Liver (tissue), 8 donors: ENCODE measurements at regions not wholly inside any gene's neighbourhood (a gene's known extent, or its start where the extent isn't known, plus 50 kb on each side); places are given as distances from the start of the nearest gene placed in this dataset.

Source experiments
- DNase-seq: peaks from one replicate; pipeline ENCODE4 v3.0.0-alpha.2; 2017; ENCODE audit warnings: low spot score
- H3K27ac ChIP-seq, 2 donors: one replicate each; pipeline ENCODE4 v1.7.0; 2013; ENCODE audit warnings: inconsistent platforms in 2 of 2, low read length in 2 of 2, control low read depth in 1 of 2, low read depth in 1 of 2, mild to moderate bottlenecking in 1 of 2
- H3K27me3 ChIP-seq, 4 donors: one replicate each; pipeline versions ENCODE4 v1.6.1 to v1.7.0; 2013; ENCODE audit warnings: low read length in 3 of 4, inconsistent platforms in 1 of 4, mild to moderate bottlenecking in 1 of 4, moderate library complexity in 1 of 4; ENCODE audit not compliant: control insufficient read depth in 4 of 4, insufficient read depth in 4 of 4
- H3K36me3 ChIP-seq, 4 donors: one replicate each; pipeline versions ENCODE4 v1.6.1 to v1.7.0; 2013; ENCODE audit warnings: low read length in 3 of 4, mild to moderate bottlenecking in 3 of 4, low read depth in 1 of 4, moderate library complexity in 1 of 4; ENCODE audit not compliant: control insufficient read depth in 4 of 4, insufficient read depth in 3 of 4
- H3K4me1 ChIP-seq, 4 donors: one replicate each; pipeline versions ENCODE4 v1.6.1 to v1.7.0; 2013; ENCODE audit warnings: low read length in 3 of 4, mild to moderate bottlenecking in 3 of 4, moderate library complexity in 1 of 4; ENCODE audit not compliant: control insufficient read depth in 4 of 4, insufficient read depth in 4 of 4
- H3K4me3 ChIP-seq, 3 donors: one replicate each; pipeline versions ENCODE4 v1.6.1 to v1.7.0; 2013; ENCODE audit warnings: low read length in 3 of 3, control low read depth in 1 of 3, low read depth in 1 of 3, mild to moderate bottlenecking in 1 of 3
- H3K9ac ChIP-seq, 2 donors: one replicate each; pipeline ENCODE4 v1.7.0; 2013; ENCODE audit warnings: low read length in 2 of 2, mild to moderate bottlenecking in 2 of 2, moderate library complexity in 2 of 2, control low read depth in 1 of 2, low read depth in 1 of 2
- H3K9me3 ChIP-seq, 4 donors: one replicate each; pipeline versions ENCODE4 v1.6.1 to v1.7.0; 2013; ENCODE audit warnings: low read length in 3 of 4; ENCODE audit not compliant: control insufficient read depth in 4 of 4
- ATF3 ChIP-seq: IDR thresholded peaks from 2 replicates; pipeline ENCODE4 v1.6.1; 2016; ENCODE audit warnings: antibody characterized with exemption
- CTCF ChIP-seq: fragments of 150-350 bp; IDR thresholded peaks from 2 replicates; pipeline ENCODE4 v1.5.1; 2017; ENCODE audit warnings: improper control_type of control experiment, low read depth, low read length; ENCODE audit not compliant: missing input control
- EGR1 ChIP-seq, 2 donors: IDR thresholded peaks; 2 replicates each; pipeline ENCODE4 v1.6.1; 2016 to 2018; ENCODE audit warnings: antibody characterized with exemption in 2 of 2, low read depth in 2 of 2
- FOXA1 ChIP-seq: IDR thresholded peaks from 2 replicates; pipeline ENCODE4 v1.6.1; 2016; ENCODE audit warnings: antibody characterized with exemption
- FOXA2 ChIP-seq: IDR thresholded peaks from 2 replicates; pipeline ENCODE4 v1.6.1; 2016; ENCODE audit warnings: antibody characterized with exemption
- GABPA ChIP-seq, 2 donors: IDR thresholded peaks in 1 of 2; conservative IDR thresholded peaks in 1 of 2; 2 replicates each; pipeline ENCODE4 v1.6.1; 2016; ENCODE audit warnings: antibody characterized with exemption in 2 of 2, mild to moderate bottlenecking in 1 of 2, moderate library complexity in 1 of 2
- HNF4A ChIP-seq, 2 donors: conservative IDR thresholded peaks; 2 replicates each; pipeline ENCODE4 v1.6.1; 2016; ENCODE audit warnings: antibody characterized with exemption in 2 of 2, mild to moderate bottlenecking in 2 of 2
- JUND ChIP-seq, 2 donors: IDR thresholded peaks; 2 replicates each; pipeline ENCODE4 v1.6.1; 2016; ENCODE audit warnings: antibody characterized with exemption in 2 of 2
- NR2F2 ChIP-seq: IDR thresholded peaks from 2 replicates; pipeline ENCODE4 v1.6.1; 2016; ENCODE audit warnings: antibody characterized with exemption
- RAD21 ChIP-seq, 2 donors: IDR thresholded peaks; 2 replicates each; pipeline ENCODE4 v1.6.1; 2016; ENCODE audit warnings: antibody characterized with exemption in 2 of 2, mild to moderate bottlenecking in 2 of 2
- RXRA ChIP-seq, 2 donors: IDR thresholded peaks; 2 replicates each; pipeline ENCODE4 v1.6.1; 2017 to 2018; ENCODE audit warnings: antibody characterized with exemption in 2 of 2, mild to moderate bottlenecking in 1 of 2
- SP1 ChIP-seq: IDR thresholded peaks from 2 replicates; pipeline ENCODE4 v1.6.1; 2018; ENCODE audit warnings: antibody characterized with exemption, mild to moderate bottlenecking
- YY1 ChIP-seq: IDR thresholded peaks from 2 replicates; pipeline ENCODE4 v1.6.1; 2016; ENCODE audit warnings: antibody characterized with exemption, mild to moderate bottlenecking
- ZBTB33 ChIP-seq: IDR thresholded peaks from 2 replicates; pipeline ENCODE4 v1.6.1; 2016; ENCODE audit warnings: antibody characterized with exemption
- WGBS: extraction: QIAGEN DNeasy Blood & Tissue Kit; methylation state at CpG from one replicate; pipeline ENCODE4 v1.1.7; 2013; 5-methylcytosine and 5-hydroxymethylcytosine counted together
- TF ChIP-seq, protein P1 (sequence below): IDR thresholded peaks from 2 replicates; pipeline ENCODE4 v1.6.1; 2016; ENCODE audit warnings: antibody characterized with exemption, mild to moderate bottlenecking
- TF ChIP-seq, protein P2 (sequence below): IDR thresholded peaks from 2 replicates; pipeline ENCODE4 v1.6.1; 2016; ENCODE audit warnings: antibody characterized with exemption
- donor health status: healthy.
- donor health status: healthy.
- donor health status: healthy.
- donor health status: healthy.
- donor health status: healthy.

DNA sequence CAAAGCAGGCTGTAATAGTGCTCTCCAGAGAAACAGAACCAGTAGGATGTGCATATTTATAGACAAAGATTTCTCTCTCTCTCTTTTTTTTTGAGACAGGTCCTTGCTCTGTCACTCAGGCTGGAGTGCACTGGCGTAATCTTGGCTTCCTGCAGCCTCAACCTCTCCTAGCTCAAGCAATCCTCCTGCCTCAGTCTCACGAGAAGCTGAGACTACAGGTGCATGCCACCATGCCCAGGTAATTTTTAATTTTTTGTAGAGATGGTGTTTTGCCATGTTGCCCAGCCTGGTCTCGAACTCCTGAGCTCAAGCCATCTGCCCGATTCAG, 67.1 kb upstream of the CHD2 start:
- Histone ChIP-seq H3K27ac (peak overlapping the region; percentile 80 to 88), H3K4me1 (peaks cover 2 to 15% (median 10%) of the 10 kb centered on the region in 4 donors), H3K27me3 (no peaks in the 10 kb centered on the region), H3K9me3 (no peaks in the 10 kb centered on the region), H3K9ac (no peak overlapping the region), H3K36me3 (no peaks in the 10 kb centered on the region), H3K4me3 (no peak overlapping the region)
- TF ChIP-seq HNF4A (conservative IDR thresholded peaks at IDR 0.05): no peak
- TF ChIP-seq RXRA (IDR thresholded peaks at IDR 0.05): no peak
- TF ChIP-seq SP1: no peak
- TF ChIP-seq YY1: no peak
- no peak for TF ChIP-seq FOXA2
- no peak for TF ChIP-seq CTCF
- WGBS: 86% methylated on average over 4 of the region's 4 CpGs
- no peak for DNase-seq

GRCh38 chr15:92833493-92834271, 66.4 kb upstream of the CHD2 start:
- Histone ChIP-seq H3K4me3 (no peak overlapping the region), H3K9ac (no peak overlapping the region), H3K27me3 (no peaks in the 10 kb centered on the region), H3K4me1 (peaks cover 2 to 15% (median 10%) of the 10 kb centered on the region in 4 donors), H3K36me3 (no peaks in the 10 kb centered on the region), H3K27ac (peak overlapping the region in 1 of 2 donors; percentile 88), H3K9me3 (no peaks in the 10 kb centered on the region)
- no peak for DNase-seq
- TF ChIP-seq GABPA (IDR thresholded peaks at IDR 0.05 in 1 of 2, conservative IDR thresholded peaks at IDR 0.05 in 1 of 2) (no peak), NR2F2 (no peak), ZBTB33 (no peak), ATF3 (no peak), EGR1 (IDR thresholded peaks at IDR 0.05; ENCODE audit: low read depth in 2 of 2) (no peak), FOXA1 (no peak), RXRA (IDR thresholded peaks at IDR 0.05) (no peak), SP1 (no peak), HNF4A (conservative IDR thresholded peaks at IDR 0.05) (no peak), RAD21 (IDR thresholded peaks at IDR 0.05) (no peak), CTCF (no peak), JUND (IDR thresholded peaks at IDR 0.05) (no peak)
- TF ChIP-seq, protein P1, sequence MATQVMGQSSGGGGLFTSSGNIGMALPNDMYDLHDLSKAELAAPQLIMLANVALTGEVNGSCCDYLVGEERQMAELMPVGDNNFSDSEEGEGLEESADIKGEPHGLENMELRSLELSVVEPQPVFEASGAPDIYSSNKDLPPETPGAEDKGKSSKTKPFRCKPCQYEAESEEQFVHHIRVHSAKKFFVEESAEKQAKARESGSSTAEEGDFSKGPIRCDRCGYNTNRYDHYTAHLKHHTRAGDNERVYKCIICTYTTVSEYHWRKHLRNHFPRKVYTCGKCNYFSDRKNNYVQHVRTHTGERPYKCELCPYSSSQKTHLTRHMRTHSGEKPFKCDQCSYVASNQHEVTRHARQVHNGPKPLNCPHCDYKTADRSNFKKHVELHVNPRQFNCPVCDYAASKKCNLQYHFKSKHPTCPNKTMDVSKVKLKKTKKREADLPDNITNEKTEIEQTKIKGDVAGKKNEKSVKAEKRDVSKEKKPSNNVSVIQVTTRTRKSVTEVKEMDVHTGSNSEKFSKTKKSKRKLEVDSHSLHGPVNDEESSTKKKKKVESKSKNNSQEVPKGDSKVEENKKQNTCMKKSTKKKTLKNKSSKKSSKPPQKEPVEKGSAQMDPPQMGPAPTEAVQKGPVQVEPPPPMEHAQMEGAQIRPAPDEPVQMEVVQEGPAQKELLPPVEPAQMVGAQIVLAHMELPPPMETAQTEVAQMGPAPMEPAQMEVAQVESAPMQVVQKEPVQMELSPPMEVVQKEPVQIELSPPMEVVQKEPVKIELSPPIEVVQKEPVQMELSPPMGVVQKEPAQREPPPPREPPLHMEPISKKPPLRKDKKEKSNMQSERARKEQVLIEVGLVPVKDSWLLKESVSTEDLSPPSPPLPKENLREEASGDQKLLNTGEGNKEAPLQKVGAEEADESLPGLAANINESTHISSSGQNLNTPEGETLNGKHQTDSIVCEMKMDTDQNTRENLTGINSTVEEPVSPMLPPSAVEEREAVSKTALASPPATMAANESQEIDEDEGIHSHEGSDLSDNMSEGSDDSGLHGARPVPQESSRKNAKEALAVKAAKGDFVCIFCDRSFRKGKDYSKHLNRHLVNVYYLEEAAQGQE: no peak
- TF ChIP-seq, protein P2, sequence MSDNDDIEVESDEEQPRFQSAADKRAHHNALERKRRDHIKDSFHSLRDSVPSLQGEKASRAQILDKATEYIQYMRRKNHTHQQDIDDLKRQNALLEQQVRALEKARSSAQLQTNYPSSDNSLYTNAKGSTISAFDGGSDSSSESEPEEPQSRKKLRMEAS: no peak
- WGBS: 91% methylated on average over 5 of the region's 5 CpGs
